ENCODE measurements at regions not wholly inside any gene's neighbourhood (a gene's known extent, or its start where the extent isn't known, plus 50 kb on each side); places are given as distances from the start of the nearest gene placed in this dataset.

DNA sequence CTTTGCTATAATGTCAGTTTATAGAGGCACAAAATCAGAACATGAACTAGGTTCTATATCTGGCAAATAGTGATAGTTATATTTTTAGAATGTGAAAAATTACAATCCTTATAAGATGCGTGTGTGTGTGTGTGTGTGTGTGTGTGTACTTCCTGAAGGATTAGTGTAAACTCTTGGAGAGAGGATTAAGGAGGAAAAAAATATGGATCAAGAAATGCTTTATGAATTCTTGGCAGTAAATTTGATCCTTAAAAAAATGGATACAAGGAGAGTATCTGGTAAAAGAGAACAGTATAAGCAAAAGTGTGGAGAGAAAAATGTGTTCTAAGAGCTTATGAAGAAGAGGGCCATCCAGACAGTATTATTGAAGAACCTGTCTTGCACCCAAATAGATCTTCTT is 484.3 kb downstream of the ADRA2A start:
- no peak for DNase-seq (ENCODE audit: low spot score)
- in situ Hi-C loops (cut with MboI; ENCODE audit: low sequenced_read_pairs, unreplicated experiment): no loop called here
- TF ChIP-seq, protein P1, sequence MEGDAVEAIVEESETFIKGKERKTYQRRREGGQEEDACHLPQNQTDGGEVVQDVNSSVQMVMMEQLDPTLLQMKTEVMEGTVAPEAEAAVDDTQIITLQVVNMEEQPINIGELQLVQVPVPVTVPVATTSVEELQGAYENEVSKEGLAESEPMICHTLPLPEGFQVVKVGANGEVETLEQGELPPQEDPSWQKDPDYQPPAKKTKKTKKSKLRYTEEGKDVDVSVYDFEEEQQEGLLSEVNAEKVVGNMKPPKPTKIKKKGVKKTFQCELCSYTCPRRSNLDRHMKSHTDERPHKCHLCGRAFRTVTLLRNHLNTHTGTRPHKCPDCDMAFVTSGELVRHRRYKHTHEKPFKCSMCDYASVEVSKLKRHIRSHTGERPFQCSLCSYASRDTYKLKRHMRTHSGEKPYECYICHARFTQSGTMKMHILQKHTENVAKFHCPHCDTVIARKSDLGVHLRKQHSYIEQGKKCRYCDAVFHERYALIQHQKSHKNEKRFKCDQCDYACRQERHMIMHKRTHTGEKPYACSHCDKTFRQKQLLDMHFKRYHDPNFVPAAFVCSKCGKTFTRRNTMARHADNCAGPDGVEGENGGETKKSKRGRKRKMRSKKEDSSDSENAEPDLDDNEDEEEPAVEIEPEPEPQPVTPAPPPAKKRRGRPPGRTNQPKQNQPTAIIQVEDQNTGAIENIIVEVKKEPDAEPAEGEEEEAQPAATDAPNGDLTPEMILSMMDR (IDR thresholded peaks at IDR 0.05; ENCODE audit: borderline replicate concordance, control extremely low read depth, extremely low read depth, insufficient read depth, missing control alignments): no peak

DNA sequence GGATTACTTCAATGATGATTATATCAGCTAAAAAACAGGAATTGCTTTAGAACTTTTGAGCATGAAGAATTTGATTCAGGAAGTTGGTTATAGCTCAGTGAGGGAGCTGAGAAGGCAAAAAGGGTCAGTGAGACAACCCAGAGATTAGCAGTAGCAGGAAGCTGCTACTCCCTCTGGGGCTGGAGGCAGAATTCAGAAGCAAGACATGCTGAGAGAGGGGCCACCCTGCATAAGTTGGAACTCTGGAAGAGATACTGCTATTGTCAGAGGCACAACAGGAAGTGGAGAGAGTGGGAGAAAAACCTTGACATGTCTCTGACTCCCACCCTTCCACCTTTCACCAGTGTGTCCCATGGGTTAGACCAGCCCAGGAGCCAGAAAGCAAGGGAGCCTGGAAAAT is 488.7 kb downstream of the ADRA2A start:
- TF ChIP-seq, protein P1 (IDR thresholded peaks at IDR 0.05; ENCODE audit: borderline replicate concordance, control extremely low read depth, extremely low read depth, insufficient read depth, missing control alignments): no peak
- in situ Hi-C loops (cut with MboI; ENCODE audit: low sequenced_read_pairs, unreplicated experiment): no loop called here
- no peak for DNase-seq (ENCODE audit: low spot score)

DNA sequence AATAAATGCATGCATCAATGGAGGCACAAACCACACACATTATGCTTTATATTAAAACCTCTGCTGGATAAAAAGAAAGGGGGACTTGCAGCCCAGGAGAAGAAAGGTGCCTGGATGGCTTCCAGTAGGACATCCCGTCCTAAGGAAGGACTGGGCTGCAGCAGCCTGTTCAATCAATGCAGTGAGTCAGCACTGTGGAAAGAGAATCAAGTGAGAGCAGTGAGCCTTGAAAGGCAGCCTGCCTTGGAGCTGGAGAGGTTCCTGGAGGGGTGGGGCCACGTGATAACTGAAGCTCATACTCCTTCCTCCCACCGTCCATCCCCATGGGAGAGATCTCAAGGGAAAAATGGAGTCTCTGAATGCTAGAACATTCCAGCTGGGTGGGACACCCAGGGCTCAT is 501.2 kb downstream of the ADRA2A start:
- TF ChIP-seq, protein P1 (IDR thresholded peaks at IDR 0.05; ENCODE audit: borderline replicate concordance, control extremely low read depth, extremely low read depth, insufficient read depth, missing control alignments): no peak
- in situ Hi-C loops (cut with MboI; ENCODE audit: low sequenced_read_pairs, unreplicated experiment): no loop called here
- DNase-seq (ENCODE audit: low spot score): no peak

DNA sequence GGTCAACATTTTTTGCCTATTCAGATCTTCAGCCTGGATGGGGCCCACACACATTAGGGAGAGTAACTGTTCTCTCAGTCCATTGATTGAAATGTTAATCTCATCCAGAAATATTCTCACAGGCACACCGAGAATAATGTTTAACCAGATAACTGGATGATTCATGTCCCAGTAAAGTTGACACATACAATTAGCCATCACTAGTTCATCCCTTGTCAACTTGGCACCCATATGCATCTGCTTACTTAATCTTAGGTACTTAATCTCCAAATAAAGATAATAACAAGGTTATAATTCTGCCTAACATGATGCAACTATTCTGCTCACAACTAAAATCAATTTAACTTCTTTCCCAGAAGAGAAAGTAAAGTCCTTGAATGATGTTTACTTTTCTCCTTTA is 502.6 kb downstream of the ADRA2A start:
- TF ChIP-seq, protein P1 (IDR thresholded peaks at IDR 0.05; ENCODE audit: borderline replicate concordance, control extremely low read depth, extremely low read depth, insufficient read depth, missing control alignments): no peak
- DNase-seq (ENCODE audit: low spot score): no peak
- in situ Hi-C loops (cut with MboI; ENCODE audit: low sequenced_read_pairs, unreplicated experiment): no loop called here

DNA sequence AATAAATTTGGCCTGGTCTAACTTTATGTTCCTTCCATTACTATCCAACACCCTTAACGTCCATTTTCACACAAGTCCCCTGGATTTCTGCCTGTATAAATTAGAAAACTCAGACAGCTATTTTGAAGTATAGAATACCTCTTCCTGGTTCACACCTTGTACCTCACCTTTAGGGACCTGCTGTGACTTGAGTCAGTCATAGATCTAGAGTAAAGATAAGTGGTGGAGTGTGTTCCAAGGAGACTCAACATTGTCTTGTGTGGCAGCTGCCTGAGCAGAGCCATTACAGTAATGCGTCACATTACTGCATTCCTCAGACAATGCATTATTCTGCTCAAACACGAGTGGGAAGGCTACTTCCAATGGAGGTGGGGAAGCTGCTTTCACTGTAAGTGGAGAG is 513.9 kb downstream of the ADRA2A start:
- in situ Hi-C loops (cut with MboI; ENCODE audit: low sequenced_read_pairs, unreplicated experiment): no loop called here

DNA sequence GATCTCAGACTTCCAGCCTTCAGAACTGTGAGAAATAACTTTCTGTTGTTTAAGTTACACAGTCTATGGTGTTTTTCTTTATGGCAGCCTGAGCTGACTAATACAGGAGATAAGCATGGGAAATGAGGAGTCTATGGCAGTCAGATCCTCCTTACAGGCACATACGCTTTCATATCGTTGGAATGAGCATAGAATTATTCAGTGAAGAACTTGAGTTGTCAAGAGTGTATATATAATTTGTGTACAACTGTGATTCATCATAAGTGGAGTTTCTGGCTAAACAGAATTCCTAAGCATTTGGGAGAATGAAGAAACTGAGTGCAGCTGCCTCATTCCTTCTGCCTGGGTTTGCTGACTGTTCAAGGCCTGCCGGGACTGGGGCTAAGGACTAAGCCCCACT is 516.7 kb downstream of the ADRA2A start:
- no peak for DNase-seq (ENCODE audit: low spot score)
- TF ChIP-seq, protein P1 (IDR thresholded peaks at IDR 0.05; ENCODE audit: borderline replicate concordance, control extremely low read depth, extremely low read depth, insufficient read depth, missing control alignments): no peak
- in situ Hi-C loops (cut with MboI; ENCODE audit: low sequenced_read_pairs, unreplicated experiment): no loop called here

More for the DNA sequence above, 513.9 kb downstream of the ADRA2A start:
- no peak for DNase-seq (ENCODE audit: low spot score)
- TF ChIP-seq, protein P1 (IDR thresholded peaks at IDR 0.05; ENCODE audit: borderline replicate concordance, control extremely low read depth, extremely low read depth, insufficient read depth, missing control alignments): no peak

DNA sequence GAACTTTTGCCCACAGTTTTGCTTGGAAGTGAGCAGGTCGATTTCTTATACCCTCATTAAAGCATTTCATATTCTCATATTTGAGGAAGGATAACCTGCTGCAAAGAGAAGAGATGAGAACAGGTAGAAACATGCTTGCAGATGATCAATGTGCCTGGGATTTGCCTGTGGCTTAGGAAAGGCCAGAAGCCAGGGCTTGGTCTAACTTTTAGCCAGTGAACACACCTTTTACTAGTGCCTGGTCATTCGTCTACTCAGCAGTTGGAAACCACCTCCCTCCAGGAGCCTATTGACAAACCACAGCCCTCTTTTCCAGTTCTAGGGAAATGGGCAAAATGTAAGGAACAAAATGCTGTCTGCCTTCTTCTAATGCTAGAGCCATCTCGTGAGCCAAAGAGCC is 518.3 kb downstream of the ADRA2A start:
- TF ChIP-seq, protein P1 (IDR thresholded peaks at IDR 0.05; ENCODE audit: borderline replicate concordance, control extremely low read depth, extremely low read depth, insufficient read depth, missing control alignments): no peak
- in situ Hi-C loops (cut with MboI; ENCODE audit: low sequenced_read_pairs, unreplicated experiment): no loop called here
- DNase-seq (ENCODE audit: low spot score): no peak

All from GM13976 (cell line).